PC-3 (cell line): ENCODE measurements at regions not wholly inside any gene's neighbourhood (a gene's known extent, or its start where the extent isn't known, plus 50 kb on each side); places are given as distances from the start of the nearest gene placed in this dataset.

Source experiments
- ATAC-seq: fragments of 200-7000 bp; cut with Tn5 transposase; 2 replicates; pipeline ENCODE4 v1.9.1; 2020; ENCODE audit warnings: mild to moderate bottlenecking, moderate library complexity
- BruUV-seq: library from RNA; stranded (reverse); fragments of 400-500 nt; replicated peaks from 2 replicates; lab custom pipeline; 2021; lab: Mats Ljungman, UMichigan
- CTCF ChIA-PET: fragments of 300-600 bp; sonication (Branson Sonifier 250); formaldehyde crosslinking; loops from one replicate; lab custom pipeline; 2022; ENCODE audit warnings: antibody characterized with exemption; lab: Charles Lee
- POLR2A ChIA-PET: fragments of 300-600 bp; sonication (Branson Sonifier 250); formaldehyde crosslinking; loops from one replicate; lab custom pipeline; 2022; ENCODE audit warnings: antibody characterized with exemption; ENCODE audit not compliant: unreplicated experiment; lab: Charles Lee
- DNase-seq: peaks from one replicate; pipeline ENCODE4 v3.0.0-alpha.2; 2015
- H2AFZ ChIP-seq: fragments of 300-600 bp; sonication (generic); 2 replicates; pipeline ENCODE4 v1.6.0; 2016; ENCODE audit warnings: antibody characterized with exemption, low read length
- H3F3A ChIP-seq: fragments of 300-600 bp; sonication (generic); one replicate; pipeline ENCODE4 v1.6.0; 2017; ENCODE audit warnings: antibody characterized with exemption, low read length, control low read depth, mild to moderate bottlenecking; ENCODE audit not compliant: unreplicated experiment
- H3K27ac ChIP-seq: fragments of 300-600 bp; sonication (generic); 2 replicates; pipeline ENCODE4 v1.5.1; 2016; ENCODE audit warnings: mild to moderate bottlenecking, low read length
- H3K27me3 ChIP-seq: fragments of 300-600 bp; sonication (generic); 2 replicates; pipeline ENCODE4 v1.6.1; 2016; ENCODE audit warnings: low read length, mixed read lengths
- H3K36me3 ChIP-seq: fragments of 300-600 bp; sonication (generic); 2 replicates; pipeline ENCODE4 v1.6.1; 2016; ENCODE audit warnings: low read depth, mixed run types, low read length, mixed read lengths
- H3K4me1 ChIP-seq: fragments of 300-600 bp; sonication (generic); 2 replicates; pipeline ENCODE4 v1.5.1; 2016; ENCODE audit warnings: low read length; ENCODE audit not compliant: insufficient read depth
- H3K4me2 ChIP-seq: fragments of 300-600 bp; sonication (generic); 2 replicates; pipeline ENCODE4 v1.6.0; 2016; ENCODE audit warnings: low read length
- H3K4me3 ChIP-seq: fragments of 300-600 bp; sonication (generic); 2 replicates; pipeline ENCODE4 v1.5.1; 2016; ENCODE audit warnings: mild to moderate bottlenecking, low read length, mixed read lengths
- H3K79me2 ChIP-seq: fragments of 300-600 bp; sonication (generic); 2 replicates; pipeline ENCODE4 v1.6.1; 2017; ENCODE audit warnings: low read length, mixed read lengths
- H3K9ac ChIP-seq: fragments of 300-600 bp; sonication (generic); 2 replicates; pipeline ENCODE4 v1.6.0; 2016; ENCODE audit warnings: mild to moderate bottlenecking, low read length
- H3K9me2 ChIP-seq: fragments of 300-600 bp; sonication (generic); replicated peaks from 2 replicates; pipeline ENCODE4 v1.6.1; 2016; ENCODE audit warnings: mixed run types, low read length, mixed read lengths
- H3K9me3 ChIP-seq: fragments of 300-600 bp; sonication (generic); 2 replicates; pipeline ENCODE4 v1.6.1; 2016; ENCODE audit warnings: low read length, mixed read lengths
- H4K20me1 ChIP-seq: fragments of 300-600 bp; sonication (generic); 2 replicates; pipeline ENCODE4 v1.6.1; 2016; ENCODE audit warnings: low read length, mixed read lengths
- EZH2 ChIP-seq: fragments of 300-600 bp; sonication (generic); IDR thresholded peaks from one replicate; pipeline ENCODE4 v1.6.1; 2017; ENCODE audit warnings: antibody characterized with exemption, mild to moderate bottlenecking, low read length; ENCODE audit not compliant: unreplicated experiment
- EZH2phosphoT487 ChIP-seq: fragments of 300-600 bp; sonication (generic); IDR thresholded peaks from 2 replicates; pipeline ENCODE4 v1.6.1; 2018; ENCODE audit warnings: mild to moderate bottlenecking, antibody characterized with exemption, low read length, borderline replicate concordance
- intact Hi-C: fragments of 100-400 bp; cut with micrococcal nuclease; formaldehyde crosslinking; loops from 2 replicates; pipeline ENCODE4 v1.9.0; 2023
- TF ChIP-seq, protein P1 (sequence below): fragments of 300-600 bp; sonication (generic); conservative IDR thresholded peaks from 2 replicates; pipeline ENCODE4 v1.5.1; 2017; ENCODE audit warnings: antibody characterized with exemption, low read depth, mild to moderate bottlenecking, low read length

GRCh38 chr21:35164971-35165483 lies 115.9 kb upstream of the RUNX1 start:
- POLR2A ChIA-PET = no interaction called here
- no peak overlapping the region for H3K9ac ChIP-seq
- CTCF ChIA-PET = no interaction called here
- H4K20me1 ChIP-seq = no peaks in the 10 kb centered on the region
- no peak for DNase-seq
- no peak for TF ChIP-seq EZH2phosphoT487
- TF ChIP-seq, protein P1, sequence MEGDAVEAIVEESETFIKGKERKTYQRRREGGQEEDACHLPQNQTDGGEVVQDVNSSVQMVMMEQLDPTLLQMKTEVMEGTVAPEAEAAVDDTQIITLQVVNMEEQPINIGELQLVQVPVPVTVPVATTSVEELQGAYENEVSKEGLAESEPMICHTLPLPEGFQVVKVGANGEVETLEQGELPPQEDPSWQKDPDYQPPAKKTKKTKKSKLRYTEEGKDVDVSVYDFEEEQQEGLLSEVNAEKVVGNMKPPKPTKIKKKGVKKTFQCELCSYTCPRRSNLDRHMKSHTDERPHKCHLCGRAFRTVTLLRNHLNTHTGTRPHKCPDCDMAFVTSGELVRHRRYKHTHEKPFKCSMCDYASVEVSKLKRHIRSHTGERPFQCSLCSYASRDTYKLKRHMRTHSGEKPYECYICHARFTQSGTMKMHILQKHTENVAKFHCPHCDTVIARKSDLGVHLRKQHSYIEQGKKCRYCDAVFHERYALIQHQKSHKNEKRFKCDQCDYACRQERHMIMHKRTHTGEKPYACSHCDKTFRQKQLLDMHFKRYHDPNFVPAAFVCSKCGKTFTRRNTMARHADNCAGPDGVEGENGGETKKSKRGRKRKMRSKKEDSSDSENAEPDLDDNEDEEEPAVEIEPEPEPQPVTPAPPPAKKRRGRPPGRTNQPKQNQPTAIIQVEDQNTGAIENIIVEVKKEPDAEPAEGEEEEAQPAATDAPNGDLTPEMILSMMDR = no peak
- no peak for TF ChIP-seq EZH2
- no peak for ATAC-seq
- no peaks in the 10 kb centered on the region for H3K9me2 ChIP-seq
- H3K4me2 ChIP-seq = no peak overlapping the region
- H3K4me3 ChIP-seq = no peak overlapping the region
- no peak overlapping the region for H3K27ac ChIP-seq
- H2AFZ ChIP-seq = no peak overlapping the region
- no peaks in the 10 kb centered on the region for H3K9me3 ChIP-seq
- no peaks in the 10 kb centered on the region for H3K27me3 ChIP-seq
- no peaks in the 10 kb centered on the region for H3F3A ChIP-seq
- intact Hi-C loops = no loop called here
- no TSS peak for BruUV-seq
- H3K79me2 ChIP-seq = no peaks in the 10 kb centered on the region
- no peaks in the 10 kb centered on the region for H3K36me3 ChIP-seq
- peaks cover 13% of the 10 kb centered on the region for H3K4me1 ChIP-seq

DNA sequence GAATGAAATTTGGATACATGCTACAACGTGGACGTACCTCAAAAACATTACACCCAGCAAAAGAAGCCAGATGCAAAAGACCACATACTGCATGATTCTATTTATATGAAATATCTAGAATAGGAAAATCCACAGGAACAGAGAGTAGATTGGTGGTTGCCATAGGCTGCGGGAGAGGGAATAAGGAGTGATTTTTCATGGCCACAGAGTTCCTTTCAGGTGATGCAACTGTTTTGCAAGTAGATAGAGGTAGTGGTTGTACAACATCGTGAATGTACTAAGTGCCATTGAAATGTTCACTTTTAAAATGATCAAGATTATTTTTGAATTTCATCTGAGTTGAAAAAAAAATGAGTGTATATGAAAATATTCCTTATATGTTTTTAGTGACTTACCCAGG lies 115.3 kb upstream of the RUNX1 start:
- Histone ChIP-seq H3K4me3 (no peak overlapping the region), H3F3A (no peaks in the 10 kb centered on the region), H3K27me3 (no peaks in the 10 kb centered on the region), H3K9me2 (no peaks in the 10 kb centered on the region), H3K36me3 (no peaks in the 10 kb centered on the region), H3K27ac (no peak overlapping the region), H3K79me2 (no peaks in the 10 kb centered on the region), H3K4me2 (no peak overlapping the region), H3K9ac (no peak overlapping the region), H3K9me3 (no peaks in the 10 kb centered on the region), H3K4me1 (peaks cover 13% of the 10 kb centered on the region), H2AFZ (no peak overlapping the region), H4K20me1 (no peaks in the 10 kb centered on the region)
- ChIA-PET CTCF (no interaction called here), POLR2A (no interaction called here)
- no peak for TF ChIP-seq EZH2phosphoT487
- TF ChIP-seq, protein P1 = no peak
- no peak for TF ChIP-seq EZH2
- intact Hi-C loops = no loop called here
- no peak for ATAC-seq
- no TSS peak for BruUV-seq
- no peak for DNase-seq

GRCh38 chr21:35163411-35163810 lies 114.3 kb upstream of the RUNX1 start:
- intact Hi-C loops = no loop called here
- Histone ChIP-seq H3F3A (no peaks in the 10 kb centered on the region), H3K27me3 (no peaks in the 10 kb centered on the region), H4K20me1 (no peaks in the 10 kb centered on the region), H2AFZ (no peak overlapping the region), H3K9ac (no peak overlapping the region), H3K36me3 (no peaks in the 10 kb centered on the region), H3K79me2 (no peaks in the 10 kb centered on the region), H3K4me1 (peaks cover 13% of the 10 kb centered on the region), H3K9me2 (no peaks in the 10 kb centered on the region), H3K4me3 (no peak overlapping the region), H3K4me2 (peak overlapping the region; percentile 5; the same call in 1 of the 2 replicates), H3K9me3 (no peaks in the 10 kb centered on the region), H3K27ac (no peak overlapping the region)
- DNase-seq (peak; percentile 68), ATAC-seq (no peak)
- ChIA-PET CTCF (no interaction called here), POLR2A (no interaction called here)
- TF ChIP-seq EZH2phosphoT487 = no peak
- TF ChIP-seq EZH2 = no peak
- TF ChIP-seq, protein P1 = no peak
- BruUV-seq = no TSS peak
